Left ventricle myocardium inferior (tissue), 1 donor: ENCODE measurements at regions not wholly inside any gene's neighbourhood (a gene's known extent, or its start where the extent isn't known, plus 50 kb on each side); places are given as distances from the start of the nearest gene placed in this dataset.

Source experiments
- DNase-seq: peaks from one replicate; pipeline ENCODE4 v3.0.0-alpha.2; 2020
- H3K27ac ChIP-seq: fragments of 200-600 bp; replicated peaks from 2 replicates; pipeline ENCODE4 v1.8.0; 2021
- H3K27me3 ChIP-seq: fragments of 200-600 bp; 2 replicates; pipeline ENCODE4 v1.8.0; 2021; ENCODE audit warnings: low read depth
- H3K36me3 ChIP-seq: fragments of 200-600 bp; 2 replicates; pipeline ENCODE4 v1.8.0; 2021
- H3K4me1 ChIP-seq: fragments of 200-600 bp; 2 replicates; pipeline ENCODE4 v1.8.0; 2021
- H3K4me3 ChIP-seq: fragments of 200-600 bp; 2 replicates; pipeline ENCODE4 v1.8.0; 2021; ENCODE audit warnings: mild to moderate bottlenecking, moderate library complexity
- H3K9me3 ChIP-seq: fragments of 200-600 bp; replicated peaks from 2 replicates; pipeline ENCODE4 v1.8.0; 2021
- CTCF ChIP-seq: fragments of 200-600 bp; IDR thresholded peaks from 2 replicates; pipeline ENCODE4 v1.8.0; 2021; ENCODE audit warnings: antibody characterized with exemption, mild to moderate bottlenecking, borderline replicate concordance
- intact Hi-C: fragments of 100-400 bp; cut with micrococcal nuclease; formaldehyde crosslinking; loops from one replicate; pipeline ENCODE4 v1.11.0; 2022
- donor health status: DM: no; HTN: yes; CAD: no; lungs with severe emphysema.

- no peak for TF ChIP-seq CTCF
- Histone ChIP-seq H3K9me3 (no peaks in the 10 kb centered on the region), H3K4me3 (no peak overlapping the region), H3K27ac (no peak overlapping the region), H3K4me1 (no peaks in the 10 kb centered on the region), H3K27me3 (no peaks in the 10 kb centered on the region), H3K36me3 (no peaks in the 10 kb centered on the region)
- intact Hi-C loops = no loop called here
- no peak for DNase-seq
Observed at GRCh38 chr13:22285867-22286266, 615.0 kb downstream of the FGF9 start.

DNA sequence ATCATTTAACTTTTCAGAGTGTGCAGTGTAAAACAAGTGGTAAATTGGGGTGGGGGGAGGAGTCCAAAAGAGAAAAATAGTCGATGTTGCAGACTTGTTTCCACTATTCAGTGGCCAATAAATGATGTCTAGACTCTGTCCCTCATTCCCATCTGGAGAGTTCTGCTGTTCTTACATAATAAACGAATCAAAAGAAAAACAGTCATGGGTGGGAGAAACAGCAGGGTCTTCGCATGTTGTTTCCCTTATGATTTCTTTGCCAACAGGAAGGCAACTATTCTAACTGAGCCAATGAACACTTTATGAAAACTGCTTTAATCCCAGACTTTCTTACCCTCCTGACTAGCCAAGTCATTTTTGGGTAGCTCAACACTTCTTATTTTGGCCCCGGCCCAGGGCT is 615.5 kb downstream of the FGF9 start:
- no peak for TF ChIP-seq CTCF
- H3K36me3 ChIP-seq = no peaks in the 10 kb centered on the region
- no peaks in the 10 kb centered on the region for H3K4me1 ChIP-seq
- intact Hi-C loops = no loop called here
- no peak for DNase-seq
- H3K27me3 ChIP-seq = no peaks in the 10 kb centered on the region
- H3K27ac ChIP-seq = no peak overlapping the region
- no peaks in the 10 kb centered on the region for H3K9me3 ChIP-seq
- no peak overlapping the region for H3K4me3 ChIP-seq

- H3K4me3 ChIP-seq = no peak overlapping the region
- no peak for TF ChIP-seq CTCF
- no peak for DNase-seq
- intact Hi-C loops = no loop called here
- no peaks in the 10 kb centered on the region for H3K4me1 ChIP-seq
- H3K27me3 ChIP-seq = no peaks in the 10 kb centered on the region
- no peak overlapping the region for H3K27ac ChIP-seq
- H3K36me3 ChIP-seq = no peaks in the 10 kb centered on the region
- H3K9me3 ChIP-seq = no peaks in the 10 kb centered on the region
Observed at GRCh38 chr13:22287343-22287920, 616.6 kb downstream of the FGF9 start.

DNA sequence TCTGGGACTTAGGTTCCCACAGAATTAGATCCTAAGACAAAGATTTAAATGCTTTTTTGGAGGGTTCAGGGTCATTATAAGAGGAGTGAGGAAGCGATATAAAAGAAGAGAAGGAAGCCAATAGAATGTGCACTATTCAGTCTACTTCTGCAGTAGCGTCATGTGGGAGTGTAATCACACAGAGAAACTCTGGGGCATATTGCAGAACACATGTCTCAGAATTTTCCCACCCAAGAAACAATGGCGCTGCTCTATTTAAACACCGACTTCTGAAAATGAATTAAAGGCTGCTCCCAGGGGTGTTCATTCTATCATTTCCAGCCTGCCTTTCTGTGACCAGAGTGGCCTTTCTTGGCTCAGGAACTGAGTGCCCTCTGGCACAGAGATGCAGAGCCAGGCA is 617.6 kb downstream of the FGF9 start:
- Histone ChIP-seq H3K27me3 (no peaks in the 10 kb centered on the region), H3K27ac (no peak overlapping the region), H3K9me3 (no peaks in the 10 kb centered on the region), H3K4me1 (no peaks in the 10 kb centered on the region), H3K36me3 (no peaks in the 10 kb centered on the region), H3K4me3 (no peak overlapping the region)
- DNase-seq = no peak
- intact Hi-C loops = no loop called here
- TF ChIP-seq CTCF = no peak

GRCh38 chr13:22289711-22290110 is 618.8 kb downstream of the FGF9 start:
- intact Hi-C loops = no loop called here
- H3K4me3 ChIP-seq = no peak overlapping the region
- no peaks in the 10 kb centered on the region for H3K9me3 ChIP-seq
- H3K4me1 ChIP-seq = no peaks in the 10 kb centered on the region
- TF ChIP-seq CTCF = no peak
- no peaks in the 10 kb centered on the region for H3K36me3 ChIP-seq
- no peaks in the 10 kb centered on the region for H3K27me3 ChIP-seq
- no peak for DNase-seq
- no peak overlapping the region for H3K27ac ChIP-seq
